ENCODE measurements at regions not wholly inside any gene's neighbourhood (a gene's known extent, or its start where the extent isn't known, plus 50 kb on each side); places are given as distances from the start of the nearest gene placed in this dataset.
A peak's percentile ranks its signal among the peaks of the same experiment; 100 is the strongest.

DNA sequence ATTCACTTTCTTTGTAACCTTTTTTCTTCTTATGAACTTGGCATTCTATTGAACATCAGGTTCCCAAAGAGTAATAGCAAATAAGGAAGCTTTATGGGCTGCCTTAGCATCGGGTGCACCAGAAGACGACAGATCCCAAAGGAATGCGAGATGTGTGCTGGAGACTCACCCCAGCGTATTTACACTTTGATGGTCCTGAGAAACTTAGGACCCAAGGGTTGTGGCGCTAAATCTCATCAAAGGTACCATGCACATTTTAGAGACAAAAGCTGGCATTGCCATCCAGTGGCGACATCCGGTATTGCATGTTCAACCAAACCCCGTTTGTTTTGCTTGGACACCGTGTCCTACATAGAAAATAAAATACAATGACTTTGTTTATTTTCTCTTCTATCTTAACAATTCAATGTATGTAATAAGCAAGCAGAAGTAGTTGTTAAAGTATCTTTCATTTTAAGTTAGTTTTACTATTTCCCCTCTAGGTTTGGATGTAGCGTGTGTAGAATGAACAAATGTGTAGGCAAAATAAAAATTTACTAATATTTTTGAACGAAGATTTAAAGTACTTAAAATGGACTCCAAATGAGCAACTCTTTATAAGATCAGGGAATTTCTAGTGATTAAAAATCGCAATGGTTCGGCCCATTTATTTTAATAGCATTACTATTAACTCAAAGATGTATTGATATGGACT, 1154.8 kb downstream of the GATA3 start:
- DNase-seq (ENCODE audit: low read depth) = peak; percentile 77
- no peak overlapping the region for H3K4me3 ChIP-seq (replicated peaks; ENCODE audit: low read depth, low read length)
- TF ChIP-seq, protein P1, sequence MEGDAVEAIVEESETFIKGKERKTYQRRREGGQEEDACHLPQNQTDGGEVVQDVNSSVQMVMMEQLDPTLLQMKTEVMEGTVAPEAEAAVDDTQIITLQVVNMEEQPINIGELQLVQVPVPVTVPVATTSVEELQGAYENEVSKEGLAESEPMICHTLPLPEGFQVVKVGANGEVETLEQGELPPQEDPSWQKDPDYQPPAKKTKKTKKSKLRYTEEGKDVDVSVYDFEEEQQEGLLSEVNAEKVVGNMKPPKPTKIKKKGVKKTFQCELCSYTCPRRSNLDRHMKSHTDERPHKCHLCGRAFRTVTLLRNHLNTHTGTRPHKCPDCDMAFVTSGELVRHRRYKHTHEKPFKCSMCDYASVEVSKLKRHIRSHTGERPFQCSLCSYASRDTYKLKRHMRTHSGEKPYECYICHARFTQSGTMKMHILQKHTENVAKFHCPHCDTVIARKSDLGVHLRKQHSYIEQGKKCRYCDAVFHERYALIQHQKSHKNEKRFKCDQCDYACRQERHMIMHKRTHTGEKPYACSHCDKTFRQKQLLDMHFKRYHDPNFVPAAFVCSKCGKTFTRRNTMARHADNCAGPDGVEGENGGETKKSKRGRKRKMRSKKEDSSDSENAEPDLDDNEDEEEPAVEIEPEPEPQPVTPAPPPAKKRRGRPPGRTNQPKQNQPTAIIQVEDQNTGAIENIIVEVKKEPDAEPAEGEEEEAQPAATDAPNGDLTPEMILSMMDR (IDR thresholded peaks at IDR 0.05; ENCODE audit: low read length, missing control alignments) = peak; percentile 94

DNA sequence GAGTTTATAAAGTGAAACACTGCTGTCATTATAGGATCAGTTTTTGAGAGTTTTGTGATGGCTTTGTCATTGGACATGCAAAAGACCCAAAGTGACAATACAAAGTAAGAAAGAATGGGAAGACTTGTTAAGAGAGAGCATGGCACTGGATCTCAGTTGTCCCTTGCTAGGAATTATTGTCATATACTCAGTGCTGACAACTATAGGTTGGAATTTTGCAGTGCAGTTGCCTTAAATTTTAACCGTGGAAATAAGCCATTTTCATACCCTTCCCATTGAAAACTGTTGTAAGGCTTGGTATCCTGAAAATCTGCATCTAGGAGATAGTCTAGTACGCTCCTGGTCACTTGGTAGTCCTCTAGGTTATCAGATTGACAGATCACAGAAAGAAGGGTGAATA, 1156.7 kb downstream of the GATA3 start:
- TF ChIP-seq, protein P1 (IDR thresholded peaks at IDR 0.05; ENCODE audit: low read length, missing control alignments) = peak; percentile 45
- no peak overlapping the region for H3K4me3 ChIP-seq (replicated peaks; ENCODE audit: low read depth, low read length)

DNA sequence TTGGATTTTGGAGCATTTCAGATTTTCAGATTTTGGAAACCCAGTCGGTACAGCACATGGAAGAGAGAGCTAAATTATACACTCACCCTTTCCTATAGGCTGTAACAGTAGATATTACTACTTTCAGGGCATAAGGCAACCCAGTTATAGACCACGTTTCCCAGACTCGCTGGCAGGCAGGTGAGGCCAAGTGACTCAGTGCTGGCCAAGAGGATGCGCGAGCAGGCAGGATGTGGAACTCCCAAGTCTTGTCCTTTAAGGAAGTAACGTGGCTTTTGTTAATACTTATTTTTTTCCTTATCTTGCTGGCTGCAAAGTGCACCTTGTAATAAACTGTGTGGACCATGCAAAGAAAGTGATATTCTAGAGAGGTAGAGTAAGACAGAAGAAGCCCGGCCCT, 1160.1 kb downstream of the GATA3 start:
- no peak for DNase-seq (ENCODE audit: low read depth)
- TF ChIP-seq, protein P1 (IDR thresholded peaks at IDR 0.05; ENCODE audit: low read length, missing control alignments) = no peak
- H3K4me3 ChIP-seq (replicated peaks; ENCODE audit: low read depth, low read length) = no peak overlapping the region

More for the DNA sequence above, 1156.7 kb downstream of the GATA3 start:
- DNase-seq (ENCODE audit: low read depth) = peak; percentile 16

DNA sequence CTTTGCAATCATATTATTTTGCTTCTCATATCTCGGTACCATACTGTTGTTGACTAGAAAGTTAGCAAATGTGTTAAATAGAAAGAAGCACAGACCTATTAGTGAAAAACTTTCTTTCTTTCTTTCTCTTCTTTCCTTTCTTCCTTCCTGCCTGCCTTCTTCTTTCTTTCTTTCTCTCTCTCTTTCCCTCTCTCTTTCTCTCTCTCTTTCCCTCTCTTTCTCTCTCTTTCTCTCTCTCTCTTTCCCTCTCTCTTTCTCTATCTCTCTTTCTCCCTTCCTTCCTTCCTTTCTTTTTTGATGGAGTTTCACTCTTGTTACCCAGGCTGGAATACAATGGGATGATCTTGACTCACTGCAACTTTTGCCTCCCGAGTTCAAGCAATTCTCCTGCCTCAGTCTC, 1160.6 kb downstream of the GATA3 start:
- no peak overlapping the region for H3K4me3 ChIP-seq (replicated peaks; ENCODE audit: low read depth, low read length)
- TF ChIP-seq, protein P1 (IDR thresholded peaks at IDR 0.05; ENCODE audit: low read length, missing control alignments) = no peak
- DNase-seq (ENCODE audit: low read depth) = no peak

DNA sequence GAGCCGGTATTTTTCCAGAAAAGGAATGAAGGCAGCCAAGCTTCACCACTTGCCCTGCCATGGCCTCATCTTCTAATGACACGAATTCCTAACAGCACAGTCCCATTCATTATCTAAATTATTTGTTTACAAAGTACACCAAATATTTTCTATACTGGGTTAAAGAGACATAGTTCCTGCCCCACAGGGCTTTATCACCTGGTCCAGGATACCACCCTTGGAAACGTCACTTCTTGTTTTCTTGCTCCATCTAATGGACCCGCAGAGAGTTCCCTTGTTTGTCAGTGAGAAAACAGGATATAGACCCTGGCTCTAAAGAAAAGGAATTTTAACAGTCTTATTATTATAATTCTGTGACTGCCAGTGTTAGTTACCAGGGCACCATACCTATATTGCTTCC, 1165.4 kb downstream of the GATA3 start:
- DNase-seq (ENCODE audit: low read depth) = no peak
- TF ChIP-seq, protein P1 (IDR thresholded peaks at IDR 0.05; ENCODE audit: low read length, missing control alignments) = no peak
- H3K4me3 ChIP-seq (replicated peaks; ENCODE audit: low read depth, low read length) = no peak overlapping the region

DNA sequence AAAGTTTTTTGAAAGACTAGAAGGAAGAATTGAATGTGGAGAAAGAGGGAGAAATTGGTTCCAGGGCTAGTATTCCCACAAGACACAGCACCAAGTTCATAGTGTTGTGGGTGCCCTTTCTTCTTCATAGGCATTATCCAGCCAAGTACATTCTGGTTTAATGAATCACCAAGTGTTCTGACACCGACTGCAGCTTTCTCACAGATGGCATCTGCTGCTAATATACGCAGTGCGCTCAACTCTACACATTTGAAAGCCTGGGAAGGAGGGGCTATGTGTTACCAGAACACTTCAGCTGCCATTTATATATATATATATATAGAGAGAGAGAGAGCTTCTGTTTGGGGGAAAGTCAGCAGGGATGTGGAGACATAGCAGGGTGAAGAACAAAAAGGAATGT, 1168.4 kb downstream of the GATA3 start:
- TF ChIP-seq, protein P1 (IDR thresholded peaks at IDR 0.05; ENCODE audit: low read length, missing control alignments) = no peak
- peak; percentile 22 for DNase-seq (ENCODE audit: low read depth)
- H3K4me3 ChIP-seq (replicated peaks; ENCODE audit: low read depth, low read length) = no peak overlapping the region
